ENCODE measurements at regions not wholly inside any gene's neighbourhood (a gene's known extent, or its start where the extent isn't known, plus 50 kb on each side); places are given as distances from the start of the nearest gene placed in this dataset.

DNA sequence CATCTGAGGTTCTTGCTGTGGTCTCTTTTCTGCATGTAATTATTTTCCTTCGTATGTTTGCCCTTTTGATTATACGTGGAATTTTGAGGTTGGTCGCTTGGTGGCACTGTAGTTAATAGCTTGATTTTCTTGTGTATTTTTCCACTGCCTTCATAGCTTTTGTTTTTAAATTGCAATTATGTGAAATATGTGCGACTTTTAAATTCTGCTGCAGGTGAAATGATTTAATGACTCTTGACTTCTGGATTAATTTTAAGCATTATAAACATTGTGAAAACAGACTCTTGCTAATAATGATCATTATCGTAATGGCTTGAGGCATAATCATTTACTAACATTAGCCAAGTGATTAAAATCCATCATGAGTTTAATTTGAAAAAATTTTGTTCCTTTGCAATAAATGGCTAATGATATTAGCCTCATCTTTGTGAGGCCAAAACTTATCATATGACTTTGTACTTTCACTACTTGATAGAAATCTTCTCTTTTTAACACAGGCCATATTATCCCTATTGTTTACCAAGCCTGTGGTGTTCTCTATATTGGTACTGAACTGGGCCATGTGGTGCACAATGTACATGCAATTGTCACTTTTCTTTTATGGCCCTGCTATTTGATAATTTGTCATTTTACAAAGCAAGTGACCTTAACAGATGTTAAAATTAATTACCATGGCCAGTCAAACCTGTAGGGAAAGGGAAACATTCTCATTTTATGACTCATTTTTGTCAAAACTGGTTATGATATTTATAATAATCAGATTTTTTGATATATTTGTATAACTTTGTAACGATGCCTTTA lies 62.8 kb upstream of the NEUROD1 start:
- Histone ChIP-seq H3K27me3 (no peaks in the 10 kb centered on the region), H3K4me1 (peaks cover 0 to 15% (median 14%) of the 10 kb centered on the region in 3 donors), H3K9me3 (no peaks in the 10 kb centered on the region), H3K4me3 (no peak overlapping the region), H3K27ac (peak overlapping the region in 2 of 4 donors; percentile 41 to 65), H3K36me3 (no peaks in the 10 kb centered on the region)
- ATAC-seq = peak; percentile 83 to 89 (median 86)
- 4 to 6% methylated on average over 6 of the region's 6 CpGs for WGBS, 2 donors
- TF ChIP-seq, protein P1, sequence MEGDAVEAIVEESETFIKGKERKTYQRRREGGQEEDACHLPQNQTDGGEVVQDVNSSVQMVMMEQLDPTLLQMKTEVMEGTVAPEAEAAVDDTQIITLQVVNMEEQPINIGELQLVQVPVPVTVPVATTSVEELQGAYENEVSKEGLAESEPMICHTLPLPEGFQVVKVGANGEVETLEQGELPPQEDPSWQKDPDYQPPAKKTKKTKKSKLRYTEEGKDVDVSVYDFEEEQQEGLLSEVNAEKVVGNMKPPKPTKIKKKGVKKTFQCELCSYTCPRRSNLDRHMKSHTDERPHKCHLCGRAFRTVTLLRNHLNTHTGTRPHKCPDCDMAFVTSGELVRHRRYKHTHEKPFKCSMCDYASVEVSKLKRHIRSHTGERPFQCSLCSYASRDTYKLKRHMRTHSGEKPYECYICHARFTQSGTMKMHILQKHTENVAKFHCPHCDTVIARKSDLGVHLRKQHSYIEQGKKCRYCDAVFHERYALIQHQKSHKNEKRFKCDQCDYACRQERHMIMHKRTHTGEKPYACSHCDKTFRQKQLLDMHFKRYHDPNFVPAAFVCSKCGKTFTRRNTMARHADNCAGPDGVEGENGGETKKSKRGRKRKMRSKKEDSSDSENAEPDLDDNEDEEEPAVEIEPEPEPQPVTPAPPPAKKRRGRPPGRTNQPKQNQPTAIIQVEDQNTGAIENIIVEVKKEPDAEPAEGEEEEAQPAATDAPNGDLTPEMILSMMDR (IDR thresholded peaks at IDR 0.05) = peak in 3 of 4 donors; percentile 29 to 35 (median 35)
- peak; percentile 94 for FAIRE-seq
- intact Hi-C loops (cut with DNase I) = loop anchor here in 2 of 3 donors (5.0 to 10.0 kb wide), 2 partner anchors 162 to 329 kb away; no protein-coding TSS in a partner anchor
- DNase-seq = peak in 3 of 6 donors; percentile 33 to 57 (median 52)

DNA sequence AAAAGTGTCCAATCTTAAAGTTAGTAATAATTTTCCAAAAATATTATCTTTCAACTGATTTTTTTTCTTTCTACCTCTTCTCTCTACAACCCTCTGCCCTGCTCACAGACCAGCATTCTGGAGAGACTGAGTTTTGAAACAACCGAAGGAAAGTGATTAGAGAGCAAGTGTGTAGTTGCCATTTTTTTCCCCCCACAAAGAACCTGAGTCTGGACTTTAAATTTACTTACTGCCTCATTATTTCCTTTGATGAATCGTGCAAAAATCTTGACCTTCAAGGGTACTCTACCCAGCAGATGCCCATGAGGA lies 63.4 kb upstream of the NEUROD1 start:
- Histone ChIP-seq H3K9me3 (no peaks in the 10 kb centered on the region), H3K27ac (peak overlapping the region in 2 of 4 donors; percentile 41 to 65), H3K36me3 (no peaks in the 10 kb centered on the region), H3K4me1 (peaks cover 0 to 15% (median 14%) of the 10 kb centered on the region in 3 donors), H3K27me3 (no peaks in the 10 kb centered on the region), H3K4me3 (no peak overlapping the region)
- DNase-seq (no peak), ATAC-seq (peak; percentile 10 to 39 (median 26)), FAIRE-seq (no peak)
- 29 to 35% methylated on average over 2 of the region's 2 CpGs for WGBS, 2 donors
- intact Hi-C loops (cut with DNase I) = loop anchor here in 2 of 3 donors (5.0 to 10.0 kb wide), 2 partner anchors 161 to 329 kb away; no protein-coding TSS in a partner anchor
- TF ChIP-seq, protein P1 (IDR thresholded peaks at IDR 0.05) = no peak

DNA sequence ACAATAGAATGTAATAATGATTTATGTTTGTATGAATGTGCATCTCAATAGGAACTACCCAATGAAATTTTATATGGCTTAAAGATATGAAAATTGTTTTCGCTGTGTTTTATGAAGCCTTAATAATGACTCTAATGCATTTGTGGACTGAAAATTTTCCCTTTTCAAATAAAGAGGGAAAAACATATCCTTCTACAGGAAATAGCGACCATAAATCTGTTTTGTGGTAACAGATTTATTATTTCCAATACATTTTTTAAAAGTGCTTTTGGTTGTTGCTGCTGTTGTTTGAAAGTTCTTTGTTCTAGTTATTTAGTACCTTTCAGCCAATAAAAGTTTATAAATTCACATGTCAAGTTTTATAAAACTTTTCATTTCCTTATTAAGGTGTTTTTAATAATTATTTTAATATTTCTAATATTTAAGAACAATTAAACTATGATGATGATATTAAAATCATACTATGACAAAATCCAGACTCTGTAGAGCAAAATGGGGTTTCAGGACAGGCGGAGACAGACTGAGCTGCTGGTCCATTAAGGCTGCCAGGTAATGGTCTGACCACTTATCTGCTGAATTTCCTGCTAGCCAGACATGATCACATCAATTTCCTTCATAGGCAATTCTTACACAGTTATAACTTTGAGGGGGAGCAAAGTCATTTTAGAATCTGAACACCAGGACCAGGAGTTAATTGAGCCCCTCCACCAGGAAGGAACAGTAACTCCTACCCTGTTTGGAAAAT lies 65.7 kb upstream of the NEUROD1 start:
- no peak for DNase-seq
- FAIRE-seq = no peak
- intact Hi-C loops (cut with DNase I) = loop anchor here in 2 of 3 donors (10.0 kb wide), 1 partner anchor 159 kb away; no protein-coding TSS in a partner anchor

DNA sequence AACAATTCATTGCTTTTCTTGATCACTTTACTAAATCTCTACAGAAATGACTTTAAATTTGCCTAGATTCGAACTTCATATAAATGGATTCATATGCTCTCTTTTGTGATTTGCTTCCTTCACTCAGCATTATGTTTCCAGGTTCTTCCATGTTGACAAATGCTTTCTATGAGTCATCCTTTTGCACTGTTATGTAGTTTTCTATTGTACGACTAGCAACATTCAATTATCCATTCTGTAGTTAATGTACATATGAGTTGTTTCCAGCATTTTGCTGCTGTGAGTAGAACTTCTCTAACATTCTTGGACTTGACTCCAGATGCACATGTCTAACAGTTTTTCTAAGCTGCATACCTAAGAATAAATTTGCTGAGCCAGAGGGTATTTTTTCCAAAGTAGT lies 66.5 kb upstream of the NEUROD1 start:
- ATAC-seq = no peak
- H3K9me3 ChIP-seq = no peaks in the 10 kb centered on the region
- H3K4me3 ChIP-seq = no peak overlapping the region
- H3K27ac ChIP-seq = no peak overlapping the region
- H3K36me3 ChIP-seq = no peaks in the 10 kb centered on the region
- H3K4me1 ChIP-seq = peaks cover 0 to 15% (median 14%) of the 10 kb centered on the region in 3 donors
- intact Hi-C loops (cut with DNase I) = loop anchor here in 2 of 3 donors (10.0 kb wide), 1 partner anchor 158 kb away; no protein-coding TSS in a partner anchor
- H3K27me3 ChIP-seq = no peaks in the 10 kb centered on the region
- TF ChIP-seq, protein P1 (IDR thresholded peaks at IDR 0.05) = no peak
- no peak for DNase-seq
- FAIRE-seq = no peak
- 94 to 96% methylated on average over 2 of the region's 2 CpGs for WGBS, 2 donors

More for the DNA sequence above, 65.7 kb upstream of the NEUROD1 start:
- no peaks in the 10 kb centered on the region for H3K36me3 ChIP-seq
- peaks cover 0 to 15% (median 14%) of the 10 kb centered on the region in 3 donors for H3K4me1 ChIP-seq
- WGBS, 2 donors = 95 to 96% methylated on average over 3 of the region's 3 CpGs
- TF ChIP-seq, protein P1 (IDR thresholded peaks at IDR 0.05) = no peak
- H3K27me3 ChIP-seq = no peaks in the 10 kb centered on the region
- no peaks in the 10 kb centered on the region for H3K9me3 ChIP-seq
- no peak overlapping the region for H3K27ac ChIP-seq
- no peak for ATAC-seq
- H3K4me3 ChIP-seq = no peak overlapping the region

Measured in pancreas (tissue), 10 donors.